PFSK-1 (cell line): ENCODE measurements at regions not wholly inside any gene's neighbourhood (a gene's known extent, or its start where the extent isn't known, plus 50 kb on each side); places are given as distances from the start of the nearest gene placed in this dataset.

Experiments used
- FOXP2 ChIP-seq: optimal IDR thresholded peaks from 2 replicates; pipeline ENCODE3; 2011; ENCODE audit warnings: borderline replicate concordance, control low read depth, inconsistent platforms; ENCODE audit not compliant: insufficient read depth; ENCODE audit errors: extremely low read length, extremely low read depth
- POLR2AphosphoS5 ChIP-seq: IDR thresholded peaks from 2 replicates; pipeline ENCODE4 v1.6.1; 2012; ENCODE audit warnings: low read depth, mild to moderate bottlenecking, control low read depth, low read length, moderate library complexity
- SIN3A ChIP-seq: IDR thresholded peaks from 2 replicates; pipeline ENCODE4 v1.6.1; 2012; ENCODE audit warnings: mild to moderate bottlenecking, low read length, moderate library complexity, borderline replicate concordance; ENCODE audit not compliant: insufficient read depth
- TAF1 ChIP-seq: IDR thresholded peaks from 2 replicates; pipeline ENCODE4 v1.6.1; 2012; ENCODE audit warnings: low read length, control low read depth, borderline replicate concordance; ENCODE audit not compliant: insufficient read depth
- TF ChIP-seq, protein P1 (sequence below), 2 experiments: IDR thresholded peaks; 2 replicates each; pipeline versions ENCODE4 v1.6.1 to v1.8.0; 2011 to 2012; ENCODE audit warnings: low read depth in 2 of 2, low read length in 2 of 2, control low read depth in 1 of 2, inconsistent platforms in 1 of 2, mild to moderate bottlenecking in 1 of 2, moderate library complexity in 1 of 2; ENCODE audit not compliant: insufficient read depth in 1 of 2

DNA sequence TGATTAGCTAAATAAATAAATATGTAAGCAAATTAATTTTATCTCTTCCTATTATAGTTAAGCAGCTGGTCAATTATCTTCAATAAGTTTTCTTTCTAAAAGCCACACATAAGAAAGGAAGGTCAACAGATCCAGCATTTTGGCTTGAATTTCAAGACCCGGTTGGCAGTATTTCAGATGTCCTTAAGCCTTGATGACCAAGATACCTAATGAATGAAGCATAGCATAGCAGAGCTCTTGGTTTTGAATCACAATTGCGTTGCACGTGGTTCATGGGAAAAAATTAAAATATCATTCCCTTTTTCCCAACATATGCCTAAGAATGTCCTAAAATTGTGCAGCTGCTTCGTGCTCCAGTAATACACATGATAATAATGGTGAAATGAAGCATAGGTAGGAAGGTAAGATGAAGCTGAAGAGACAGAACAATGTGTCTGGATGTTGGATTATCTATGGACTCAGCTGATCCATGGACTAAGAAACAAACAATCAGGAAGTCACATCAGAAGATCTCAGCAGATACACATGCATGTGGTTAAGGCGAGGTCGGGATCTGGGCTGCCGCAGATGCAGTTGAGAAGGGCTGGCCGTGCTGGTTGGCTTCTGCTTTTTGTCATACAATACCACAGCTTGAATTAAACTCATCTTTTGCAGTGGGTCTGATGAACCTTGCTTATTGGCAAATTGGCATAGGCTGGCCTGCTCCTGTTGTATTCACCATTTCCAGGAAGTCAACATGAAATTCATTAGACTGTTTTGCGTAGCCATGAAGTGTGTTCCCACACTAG is 284.9 kb upstream of the RUNX1 start:
- no peak for TF ChIP-seq TAF1
- TF ChIP-seq SIN3A: no peak
- no peak for TF ChIP-seq POLR2AphosphoS5

DNA sequence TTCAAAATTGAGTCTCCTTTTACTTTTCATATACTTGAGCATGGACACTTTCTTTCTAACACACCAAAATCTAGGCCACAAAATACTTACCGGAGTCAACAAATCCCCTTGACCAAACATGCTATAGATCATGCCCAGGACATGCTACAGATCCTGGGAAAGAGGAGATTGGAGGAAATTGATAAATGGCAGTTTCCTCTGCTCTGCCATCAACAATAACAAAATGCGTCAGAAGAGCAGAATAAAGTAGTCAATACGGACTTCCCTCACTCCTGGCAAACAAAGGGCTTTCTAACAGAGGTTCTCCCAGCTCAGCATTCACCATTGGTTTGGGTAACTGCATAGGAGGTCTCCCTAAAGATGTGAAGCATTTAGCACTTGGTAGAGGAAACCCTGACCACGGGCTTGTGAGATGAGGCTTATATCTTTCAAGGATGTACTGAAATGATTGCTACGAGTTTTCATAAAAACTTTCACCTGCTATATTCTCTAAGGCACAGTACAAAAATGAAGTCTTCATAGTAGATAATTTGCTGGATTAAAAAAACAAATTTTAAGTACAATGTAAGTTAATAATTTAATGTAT is 283.8 kb upstream of the RUNX1 start:
- TF ChIP-seq POLR2AphosphoS5 (no peak), TAF1 (no peak), FOXP2 (no peak), SIN3A (no peak)
- TF ChIP-seq, protein P1, sequence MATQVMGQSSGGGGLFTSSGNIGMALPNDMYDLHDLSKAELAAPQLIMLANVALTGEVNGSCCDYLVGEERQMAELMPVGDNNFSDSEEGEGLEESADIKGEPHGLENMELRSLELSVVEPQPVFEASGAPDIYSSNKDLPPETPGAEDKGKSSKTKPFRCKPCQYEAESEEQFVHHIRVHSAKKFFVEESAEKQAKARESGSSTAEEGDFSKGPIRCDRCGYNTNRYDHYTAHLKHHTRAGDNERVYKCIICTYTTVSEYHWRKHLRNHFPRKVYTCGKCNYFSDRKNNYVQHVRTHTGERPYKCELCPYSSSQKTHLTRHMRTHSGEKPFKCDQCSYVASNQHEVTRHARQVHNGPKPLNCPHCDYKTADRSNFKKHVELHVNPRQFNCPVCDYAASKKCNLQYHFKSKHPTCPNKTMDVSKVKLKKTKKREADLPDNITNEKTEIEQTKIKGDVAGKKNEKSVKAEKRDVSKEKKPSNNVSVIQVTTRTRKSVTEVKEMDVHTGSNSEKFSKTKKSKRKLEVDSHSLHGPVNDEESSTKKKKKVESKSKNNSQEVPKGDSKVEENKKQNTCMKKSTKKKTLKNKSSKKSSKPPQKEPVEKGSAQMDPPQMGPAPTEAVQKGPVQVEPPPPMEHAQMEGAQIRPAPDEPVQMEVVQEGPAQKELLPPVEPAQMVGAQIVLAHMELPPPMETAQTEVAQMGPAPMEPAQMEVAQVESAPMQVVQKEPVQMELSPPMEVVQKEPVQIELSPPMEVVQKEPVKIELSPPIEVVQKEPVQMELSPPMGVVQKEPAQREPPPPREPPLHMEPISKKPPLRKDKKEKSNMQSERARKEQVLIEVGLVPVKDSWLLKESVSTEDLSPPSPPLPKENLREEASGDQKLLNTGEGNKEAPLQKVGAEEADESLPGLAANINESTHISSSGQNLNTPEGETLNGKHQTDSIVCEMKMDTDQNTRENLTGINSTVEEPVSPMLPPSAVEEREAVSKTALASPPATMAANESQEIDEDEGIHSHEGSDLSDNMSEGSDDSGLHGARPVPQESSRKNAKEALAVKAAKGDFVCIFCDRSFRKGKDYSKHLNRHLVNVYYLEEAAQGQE (IDR thresholded peaks at IDR 0.05; ENCODE audit: insufficient read depth in 1 of 2, low read depth in 2 of 2, low read length in 2 of 2): no peak

DNA sequence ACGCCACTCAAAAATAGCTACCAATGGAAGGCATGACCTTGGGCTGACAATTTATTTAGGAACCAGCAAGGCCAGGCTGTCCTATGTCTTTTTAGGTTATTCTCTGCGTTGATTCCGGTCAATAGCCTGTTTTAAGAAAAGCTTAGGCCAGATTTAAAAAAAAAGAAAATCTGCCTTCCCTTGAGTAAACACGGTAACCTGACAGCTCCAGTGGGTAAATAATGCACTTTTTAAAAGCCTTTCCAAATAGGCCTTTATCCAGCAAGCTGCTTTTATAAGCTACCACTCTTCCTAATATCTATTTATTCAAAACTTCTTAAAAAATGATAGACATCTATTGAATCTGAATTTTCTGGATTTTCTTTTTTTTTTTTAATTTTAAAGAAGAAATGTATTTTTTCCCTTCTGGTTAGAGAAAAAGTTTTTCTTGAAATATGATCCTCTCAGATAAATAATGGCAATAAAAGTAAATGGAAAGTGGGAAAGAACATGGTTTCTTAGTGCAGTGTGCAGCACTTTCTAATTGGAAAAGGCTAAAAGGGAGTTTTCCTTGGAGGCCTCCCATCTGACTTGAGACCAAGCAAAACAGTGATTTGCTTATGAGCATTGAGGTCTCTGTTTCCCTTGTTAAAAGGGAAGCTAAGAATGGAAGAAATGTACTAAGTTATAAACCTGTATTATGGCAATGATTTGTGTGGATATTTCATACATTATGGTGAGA is 281.0 kb upstream of the RUNX1 start:
- TF ChIP-seq SIN3A (no peak), POLR2AphosphoS5 (no peak), FOXP2 (no peak), TAF1 (no peak)
- TF ChIP-seq, protein P1 (IDR thresholded peaks at IDR 0.05; ENCODE audit: insufficient read depth in 1 of 2, low read depth in 2 of 2, low read length in 2 of 2): no peak

DNA sequence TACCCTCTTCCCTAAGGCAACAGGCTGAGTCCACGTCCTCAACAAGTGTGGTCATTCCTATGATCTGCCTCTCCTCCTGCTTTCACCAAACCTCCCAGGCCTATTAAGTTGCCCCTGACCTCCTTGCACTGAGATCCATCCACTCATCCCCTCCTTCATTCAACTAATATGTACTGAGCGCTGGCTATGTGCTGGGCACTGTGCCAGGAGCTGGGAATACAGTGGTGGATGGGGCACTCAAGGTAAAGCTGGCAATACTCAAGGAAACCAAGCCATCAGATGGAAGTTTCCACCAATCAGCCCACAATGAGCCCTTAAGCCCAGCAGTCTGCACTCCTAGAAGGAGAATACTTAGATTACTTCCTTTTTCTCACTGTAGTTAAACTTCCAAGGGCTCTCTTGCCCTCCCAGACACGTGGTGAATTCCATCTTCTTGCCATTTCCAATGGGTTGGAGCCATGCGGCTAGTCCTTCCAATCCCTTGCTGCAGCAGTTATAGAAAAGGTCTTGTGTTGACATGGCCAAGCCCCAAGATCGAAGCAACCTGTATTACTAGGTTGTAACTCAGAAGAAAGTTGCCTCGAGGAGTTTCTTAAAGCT is 279.9 kb upstream of the RUNX1 start:
- TF ChIP-seq TAF1 (no peak), SIN3A (no peak), POLR2AphosphoS5 (no peak), FOXP2 (no peak)
- TF ChIP-seq, protein P1 (IDR thresholded peaks at IDR 0.05; ENCODE audit: insufficient read depth in 1 of 2, low read depth in 2 of 2, low read length in 2 of 2): no peak

DNA sequence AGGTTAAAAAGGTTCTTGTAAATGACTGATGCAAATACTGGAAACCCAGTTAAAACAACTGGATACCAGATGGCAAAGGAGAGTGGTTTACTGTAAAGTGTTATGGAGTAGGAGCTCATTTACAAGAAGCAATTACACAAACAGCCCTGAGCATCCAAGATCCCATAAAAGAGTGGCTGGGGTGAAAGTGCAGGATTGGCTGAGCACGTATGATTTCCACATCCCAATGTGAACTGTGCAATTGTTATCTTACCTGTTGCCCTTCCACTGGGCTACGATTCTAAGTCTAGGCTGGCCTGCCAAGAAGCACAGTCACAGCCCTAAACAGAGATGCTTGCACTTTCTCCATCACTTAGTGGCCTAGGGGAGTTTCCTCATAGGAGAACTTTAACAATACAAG is 277.6 kb upstream of the RUNX1 start:
- no peak for TF ChIP-seq FOXP2
- no peak for TF ChIP-seq SIN3A
- TF ChIP-seq POLR2AphosphoS5: no peak
- TF ChIP-seq, protein P1 (IDR thresholded peaks at IDR 0.05; ENCODE audit: insufficient read depth in 1 of 2, low read depth in 2 of 2, low read length in 2 of 2): no peak
- TF ChIP-seq TAF1: no peak
